Ovary (tissue), 3 donors: ENCODE measurements at regions not wholly inside any gene's neighbourhood (a gene's known extent, or its start where the extent isn't known, plus 50 kb on each side); places are given as distances from the start of the nearest gene placed in this dataset.

Experiments
- POLR2A ChIP-seq: fragments of 450-650 bp; IDR thresholded peaks from one replicate; pipeline ENCODE4 v1.6.1; 2017; ENCODE audit warnings: antibody characterized with exemption, mild to moderate bottlenecking, moderate library complexity
- TF ChIP-seq, protein P1 (sequence below), 3 donors: fragments of 450-650 bp in 2 of 3; fragments of 200-600 bp in 1 of 3; IDR thresholded peaks; one replicate each; pipeline versions ENCODE4 v1.5.1 to v1.8.0; 2016 to 2022; ENCODE audit warnings: antibody characterized with exemption in 3 of 3, mild to moderate bottlenecking in 1 of 3
- donor health status: DM: no; HTN: no; CAD: no.

GRCh38 chr10:89867964-89868363 is 166.6 kb downstream of the KIF20B start:
- TF ChIP-seq, protein P1, sequence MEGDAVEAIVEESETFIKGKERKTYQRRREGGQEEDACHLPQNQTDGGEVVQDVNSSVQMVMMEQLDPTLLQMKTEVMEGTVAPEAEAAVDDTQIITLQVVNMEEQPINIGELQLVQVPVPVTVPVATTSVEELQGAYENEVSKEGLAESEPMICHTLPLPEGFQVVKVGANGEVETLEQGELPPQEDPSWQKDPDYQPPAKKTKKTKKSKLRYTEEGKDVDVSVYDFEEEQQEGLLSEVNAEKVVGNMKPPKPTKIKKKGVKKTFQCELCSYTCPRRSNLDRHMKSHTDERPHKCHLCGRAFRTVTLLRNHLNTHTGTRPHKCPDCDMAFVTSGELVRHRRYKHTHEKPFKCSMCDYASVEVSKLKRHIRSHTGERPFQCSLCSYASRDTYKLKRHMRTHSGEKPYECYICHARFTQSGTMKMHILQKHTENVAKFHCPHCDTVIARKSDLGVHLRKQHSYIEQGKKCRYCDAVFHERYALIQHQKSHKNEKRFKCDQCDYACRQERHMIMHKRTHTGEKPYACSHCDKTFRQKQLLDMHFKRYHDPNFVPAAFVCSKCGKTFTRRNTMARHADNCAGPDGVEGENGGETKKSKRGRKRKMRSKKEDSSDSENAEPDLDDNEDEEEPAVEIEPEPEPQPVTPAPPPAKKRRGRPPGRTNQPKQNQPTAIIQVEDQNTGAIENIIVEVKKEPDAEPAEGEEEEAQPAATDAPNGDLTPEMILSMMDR (IDR thresholded peaks at IDR 0.05): no peak
- no peak for TF ChIP-seq POLR2A
